ENCODE measurements at regions not wholly inside any gene's neighbourhood (a gene's known extent, or its start where the extent isn't known, plus 50 kb on each side); places are given as distances from the start of the nearest gene placed in this dataset.

DNA sequence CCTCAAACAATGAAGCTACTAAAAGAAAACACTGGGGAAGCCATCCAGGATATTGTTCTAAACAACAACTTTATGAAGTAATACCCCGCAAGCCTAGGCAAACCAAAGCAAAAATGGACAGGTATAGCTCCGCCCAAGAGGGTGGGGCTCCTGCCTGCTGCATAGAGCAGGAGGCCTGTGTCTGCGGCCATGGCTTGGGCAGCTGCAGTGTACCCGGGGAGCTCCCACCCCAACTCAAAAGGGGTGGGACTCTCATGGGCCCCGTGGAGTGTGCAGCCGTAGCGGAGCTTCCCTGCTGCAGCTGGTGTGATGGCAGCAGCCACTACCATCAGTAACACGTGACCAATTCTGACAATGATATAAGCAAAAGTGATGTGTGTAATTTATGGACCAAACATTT, 264.2 kb upstream of the KITLG start:
- no peak for TF ChIP-seq POLR2A (IDR thresholded peaks at IDR 0.05; ENCODE audit: low read depth, low read length)
- no peak for TF ChIP-seq TAF1 (IDR thresholded peaks at IDR 0.05; ENCODE audit: borderline replicate concordance, low read depth, low read length)

All from GM12892 (cell line).